ENCODE measurements at regions not wholly inside any gene's neighbourhood (a gene's known extent, or its start where the extent isn't known, plus 50 kb on each side); places are given as distances from the start of the nearest gene placed in this dataset.

DNA sequence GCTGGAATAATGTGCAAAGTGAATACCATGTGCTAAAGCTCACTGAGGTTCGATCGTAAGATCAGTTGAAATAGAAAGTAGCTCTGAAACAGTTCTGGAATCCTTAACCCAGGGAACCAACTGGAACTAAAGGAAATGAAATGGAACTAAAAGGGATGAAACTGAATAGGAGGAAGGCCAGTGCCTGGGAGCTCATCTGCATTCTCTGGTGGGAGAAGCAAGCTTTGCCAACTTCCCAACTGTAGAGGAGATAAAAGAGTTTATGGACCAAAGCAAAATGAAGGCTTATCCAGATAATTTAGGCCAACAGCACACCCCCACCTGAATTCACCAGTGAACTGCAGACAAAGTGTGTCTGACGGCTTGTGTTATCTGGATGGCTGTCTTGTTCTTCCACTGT, 188.6 kb upstream of the HABP2 start:
- DNase-seq (ENCODE audit: low spot score): no peak

GRCh38 chr10:113368666-113369364, 184.0 kb upstream of the HABP2 start:
- DNase-seq (ENCODE audit: low spot score): no peak

- no peak for DNase-seq (ENCODE audit: low spot score)
Measured at GRCh38 chr10:113369365-113369694, 183.5 kb upstream of the HABP2 start.

DNA sequence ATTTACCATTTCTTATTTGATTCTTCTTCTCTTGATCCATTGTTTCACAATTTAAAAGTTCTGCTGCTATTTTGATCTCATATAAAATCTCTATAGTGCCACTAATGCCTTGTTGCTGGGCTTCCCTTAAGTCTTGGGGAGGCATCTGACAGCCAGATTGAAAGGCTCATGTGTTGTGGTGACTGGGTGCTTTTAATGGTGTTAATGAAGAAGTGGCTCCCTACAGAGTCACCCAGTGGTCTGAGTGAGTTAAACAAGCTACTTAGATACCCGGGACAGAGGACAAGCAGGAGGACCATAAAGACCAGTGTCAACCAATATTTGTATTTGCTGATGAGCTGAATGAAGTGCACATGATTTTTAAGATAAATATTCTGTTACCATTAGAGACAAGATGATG, 176.4 kb upstream of the HABP2 start:
- no peak for DNase-seq (ENCODE audit: low spot score)

GRCh38 chr10:113379091-113379490, 173.8 kb upstream of the HABP2 start:
- DNase-seq (ENCODE audit: low spot score): no peak

DNA sequence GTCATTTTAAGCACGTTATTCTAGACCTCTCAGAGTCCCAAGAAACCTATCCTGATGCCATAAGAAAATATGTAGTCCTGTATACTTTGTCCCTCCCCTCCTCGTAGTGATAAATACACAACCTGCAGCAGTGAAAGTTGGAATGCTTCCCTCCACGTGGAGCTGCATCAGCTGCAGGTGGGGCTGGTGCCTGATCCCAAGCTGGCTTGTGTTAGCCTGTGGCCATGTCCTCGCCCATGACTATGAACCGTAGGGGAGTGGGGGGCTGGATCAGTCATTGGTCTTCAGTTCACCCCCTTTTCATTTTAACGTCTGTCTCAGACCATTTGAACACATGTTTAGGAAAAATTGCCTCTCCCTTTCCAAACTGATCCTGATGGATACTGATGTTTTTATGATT, 171.4 kb upstream of the HABP2 start:
- DNase-seq (ENCODE audit: low spot score): no peak

GRCh38 chr10:113381981-113382509, 170.8 kb upstream of the HABP2 start:
- DNase-seq (ENCODE audit: low spot score): no peak

DNA sequence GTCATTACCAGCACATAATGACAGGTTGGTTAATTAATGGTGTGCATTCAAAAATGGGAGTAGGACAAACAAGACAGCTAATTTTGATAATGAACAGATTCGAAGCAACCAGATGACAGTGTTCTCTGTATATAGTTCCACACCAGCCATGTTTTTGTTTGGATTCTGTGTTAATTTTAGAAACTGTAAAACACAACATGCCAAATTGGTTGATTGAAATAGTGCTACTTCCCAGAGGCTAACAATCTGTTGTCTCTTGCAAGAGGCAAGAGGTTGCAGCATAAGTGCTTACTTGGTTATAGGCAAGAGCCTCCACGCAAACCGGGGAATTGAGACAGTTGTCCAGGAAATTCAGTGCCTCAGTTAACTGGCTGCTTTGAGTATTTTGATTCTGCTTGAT, 170.2 kb upstream of the HABP2 start:
- no peak for DNase-seq (ENCODE audit: low spot score)

DNA sequence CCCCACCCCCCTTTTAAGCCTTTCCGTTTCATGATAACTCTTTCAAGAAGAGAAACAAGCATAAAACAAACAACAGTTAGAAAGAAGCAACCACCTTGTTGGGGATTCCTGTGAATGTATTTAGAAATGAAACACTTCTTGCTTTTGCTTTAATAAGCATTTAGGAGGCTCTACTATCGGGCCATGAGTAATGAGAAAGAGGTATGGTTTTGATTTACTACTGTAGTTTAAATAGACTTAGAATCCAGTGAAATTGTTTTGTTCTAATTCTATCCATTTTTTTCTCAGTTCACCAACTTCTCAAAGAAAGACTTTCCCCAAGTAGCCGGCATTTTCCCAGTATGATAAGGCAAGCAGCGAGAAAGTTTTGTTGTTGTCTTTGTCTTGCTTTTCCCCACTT, 168.7 kb upstream of the HABP2 start:
- DNase-seq (ENCODE audit: low spot score): no peak

DNA sequence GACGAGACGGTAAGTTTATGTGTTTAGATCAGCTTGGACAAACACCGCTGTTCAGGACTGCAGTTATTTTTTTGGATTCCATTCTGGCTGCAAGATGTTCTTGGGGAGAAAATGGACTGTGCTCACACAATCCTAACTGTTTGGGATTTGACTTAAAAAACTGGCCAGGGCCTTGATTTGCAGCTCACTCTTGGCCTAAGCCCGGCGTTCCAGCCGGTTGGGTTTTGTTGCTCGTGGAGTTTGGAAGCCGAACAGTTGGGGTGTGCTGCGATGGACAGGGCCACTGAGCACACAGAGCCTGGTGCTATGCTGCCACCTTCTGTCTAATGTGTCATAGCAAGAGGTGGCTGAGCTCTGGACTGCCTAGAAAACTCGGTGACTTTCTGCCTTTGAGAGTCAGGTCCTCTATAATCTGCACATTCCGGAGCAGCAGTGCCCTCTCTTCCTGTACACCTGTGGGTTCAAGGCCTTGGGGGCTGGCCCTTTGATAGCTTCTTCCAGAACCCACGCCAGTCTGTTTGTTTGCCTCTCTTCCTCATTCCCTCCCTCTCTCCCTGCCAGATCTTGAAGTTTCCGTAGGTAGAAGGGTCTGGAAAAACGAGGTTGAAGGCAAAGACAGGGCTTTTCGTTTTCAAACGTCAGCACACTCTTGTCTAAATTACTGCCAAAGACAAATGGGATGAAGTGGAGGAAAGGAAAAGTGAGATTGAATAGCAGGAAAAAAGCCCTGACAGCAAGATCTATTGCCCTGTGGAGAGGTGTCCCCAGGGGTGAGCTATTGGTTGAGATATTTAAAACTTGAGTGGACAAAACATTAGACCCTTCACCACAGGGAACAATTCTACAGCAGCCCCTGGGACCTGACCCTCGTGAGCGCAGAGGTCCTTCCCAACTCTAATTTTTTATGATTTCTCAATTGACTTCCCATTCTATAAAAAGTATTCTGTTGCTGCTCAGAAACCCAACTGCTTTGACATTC, 167.5 kb upstream of the HABP2 start:
- DNase-seq (ENCODE audit: low spot score): peak; percentile 87

DNA sequence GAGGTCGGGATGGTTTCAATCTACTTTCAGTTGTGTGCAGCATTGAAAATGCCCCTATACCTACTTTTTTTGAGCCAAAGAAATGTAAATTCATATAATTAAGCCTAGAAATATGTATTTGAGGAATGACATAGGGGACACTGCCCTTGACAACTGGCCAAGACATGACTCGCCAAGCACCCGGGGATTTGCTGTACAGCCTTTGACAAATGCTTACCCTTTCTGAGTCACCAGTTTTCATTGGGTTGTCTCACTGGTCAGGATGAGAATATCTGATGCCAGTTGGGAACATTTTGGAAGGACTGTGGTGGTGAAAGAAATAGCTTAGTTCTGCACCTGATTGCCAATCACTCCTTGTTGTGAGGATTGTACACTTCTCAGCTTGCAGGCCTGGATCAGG, 166.8 kb upstream of the HABP2 start:
- DNase-seq (ENCODE audit: low spot score): no peak

DNA sequence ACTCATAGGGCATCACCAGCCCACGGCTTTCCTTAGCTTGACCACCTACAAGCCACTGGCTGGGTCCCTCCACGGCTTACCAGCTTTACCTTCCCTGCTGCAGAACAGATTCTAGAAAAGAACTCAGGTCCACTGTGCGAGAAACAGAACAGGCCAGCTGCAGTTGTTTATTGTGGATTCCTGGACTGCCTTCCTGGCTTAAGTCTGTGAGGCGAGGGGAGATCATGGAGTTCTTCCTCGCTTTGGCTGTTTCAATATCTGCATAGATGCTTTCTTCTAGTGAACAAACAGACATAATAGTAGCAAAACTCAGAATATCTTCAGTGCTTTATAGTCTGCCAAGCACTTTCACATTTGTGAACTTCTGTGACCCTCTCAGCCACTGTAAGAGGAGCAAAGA, 162.9 kb upstream of the HABP2 start:
- DNase-seq (ENCODE audit: low spot score): no peak

DNA sequence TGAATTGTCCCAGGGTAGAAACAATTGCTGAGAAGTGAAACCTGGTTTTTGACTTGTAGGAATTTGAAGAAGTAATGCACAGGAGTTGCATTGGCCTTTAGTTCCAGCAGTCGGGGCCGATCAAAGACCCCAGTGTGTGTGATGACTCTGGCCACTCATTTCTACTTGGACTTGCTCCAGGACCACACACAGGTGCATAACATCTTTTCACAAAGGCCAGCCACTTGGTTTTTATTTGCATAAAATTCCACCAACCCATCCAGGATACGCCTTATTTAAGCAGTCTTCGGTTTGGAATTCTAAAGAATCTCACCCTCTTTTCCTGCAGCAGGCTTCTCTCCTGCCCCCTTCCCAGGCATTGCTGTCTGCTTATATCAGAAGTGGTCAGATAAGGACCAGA, 162.0 kb upstream of the HABP2 start:
- DNase-seq (ENCODE audit: low spot score): no peak

DNA sequence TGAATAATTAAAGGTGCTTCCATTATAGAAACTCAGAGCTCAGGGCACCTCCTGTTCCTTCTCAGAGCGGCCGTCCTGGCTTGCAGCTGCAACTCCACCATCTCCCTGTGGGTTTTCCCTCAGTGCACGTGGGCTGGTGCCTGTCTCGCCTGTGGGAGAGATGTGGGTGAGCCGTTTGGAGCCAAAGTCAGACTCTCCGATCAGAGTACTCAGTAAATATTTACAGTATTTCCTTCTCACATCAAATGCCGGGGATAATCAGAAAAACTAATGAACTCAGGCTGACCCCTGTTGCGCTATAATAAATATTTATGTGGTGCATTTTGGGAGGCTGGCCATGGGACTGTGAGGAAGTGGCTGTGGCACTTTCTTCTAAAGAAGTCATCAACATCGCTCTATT, 155.8 kb upstream of the HABP2 start:
- DNase-seq (ENCODE audit: low spot score): no peak

- DNase-seq (ENCODE audit: low spot score): no peak
Measured at GRCh38 chr10:113399065-113399464, 153.8 kb upstream of the HABP2 start.

DNA sequence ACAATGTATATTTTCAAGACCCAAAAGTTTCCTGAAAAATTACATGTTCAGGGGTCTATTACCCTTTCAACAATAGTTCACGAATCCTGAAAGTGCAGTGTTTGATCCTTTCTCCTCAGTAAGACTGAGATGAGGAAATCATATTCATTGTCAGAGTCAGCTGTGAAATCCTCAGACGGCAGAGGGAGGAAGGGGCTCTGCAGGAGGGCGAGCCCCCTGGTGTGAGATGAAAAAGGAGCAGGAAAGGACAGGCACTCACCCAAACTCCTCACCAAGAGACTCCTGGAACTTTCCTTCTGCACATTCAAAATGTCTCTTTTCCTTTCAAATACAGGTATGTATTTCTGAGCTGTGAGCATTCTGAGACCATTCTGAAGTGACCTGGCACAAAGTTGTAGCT, 150.3 kb upstream of the HABP2 start:
- no peak for DNase-seq (ENCODE audit: low spot score)

- no peak for DNase-seq (ENCODE audit: low spot score)
Measured at GRCh38 chr10:113407218-113407617, 145.6 kb upstream of the HABP2 start.

GRCh38 chr10:113409175-113409574, 143.7 kb upstream of the HABP2 start:
- no peak for DNase-seq (ENCODE audit: low spot score)

GRCh38 chr10:113410618-113411017, 142.2 kb upstream of the HABP2 start:
- no peak for DNase-seq (ENCODE audit: low spot score)

- no peak for DNase-seq (ENCODE audit: low spot score)
Measured at GRCh38 chr10:113411456-113411855, 141.4 kb upstream of the HABP2 start.

GRCh38 chr10:113412161-113412560, 140.7 kb upstream of the HABP2 start:
- no peak for DNase-seq (ENCODE audit: low spot score)

DNA sequence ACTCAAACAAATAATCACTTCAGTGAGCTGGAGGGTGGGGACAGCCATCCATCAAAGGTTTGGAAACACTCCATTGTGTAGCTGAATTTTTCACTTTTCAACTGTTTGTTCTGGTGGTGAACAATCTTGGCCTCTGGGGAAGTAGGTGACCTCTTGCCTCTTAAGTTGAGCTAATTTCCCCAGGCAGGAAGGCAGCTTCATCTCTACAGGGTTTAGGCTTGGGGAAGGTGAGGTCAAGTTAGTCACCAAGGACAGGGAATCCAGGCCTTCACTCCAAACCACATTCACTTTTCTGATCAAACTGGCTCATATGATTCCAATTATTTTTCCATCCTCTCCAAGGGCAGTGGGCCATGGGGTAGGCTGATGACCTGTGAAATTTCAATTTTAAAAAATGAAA, 138.3 kb upstream of the HABP2 start:
- DNase-seq (ENCODE audit: low spot score): no peak

DNA sequence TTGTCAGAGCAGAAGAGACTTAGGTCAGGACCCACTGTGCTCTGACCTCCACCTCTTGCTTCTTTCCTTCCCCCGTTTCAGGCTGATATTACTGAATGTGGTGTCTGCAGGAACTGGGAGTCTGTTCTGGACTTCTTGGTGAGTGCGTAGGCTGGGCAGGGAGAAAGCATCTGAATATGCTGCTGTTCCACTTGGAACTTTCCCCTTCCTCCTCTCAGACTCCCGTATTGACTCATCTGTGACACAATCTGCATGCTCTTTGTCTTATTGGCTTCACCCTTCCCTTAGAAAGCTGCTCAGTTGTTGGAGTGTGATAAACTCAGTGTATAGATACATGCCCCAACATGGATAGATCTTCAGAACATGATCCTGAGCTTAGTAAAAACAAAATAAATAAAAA, 137.6 kb upstream of the HABP2 start:
- DNase-seq (ENCODE audit: low spot score): no peak

Measured in mucosa of gallbladder (tissue), 1 donor.